ENCODE measurements at regions not wholly inside any gene's neighbourhood (a gene's known extent, or its start where the extent isn't known, plus 50 kb on each side); places are given as distances from the start of the nearest gene placed in this dataset.
"Not testable (repeated sequence)": the region's sequence is repeated elsewhere in the genome, so short reads cannot be mapped to it uniquely, and the experiment has no call there.

DNA sequence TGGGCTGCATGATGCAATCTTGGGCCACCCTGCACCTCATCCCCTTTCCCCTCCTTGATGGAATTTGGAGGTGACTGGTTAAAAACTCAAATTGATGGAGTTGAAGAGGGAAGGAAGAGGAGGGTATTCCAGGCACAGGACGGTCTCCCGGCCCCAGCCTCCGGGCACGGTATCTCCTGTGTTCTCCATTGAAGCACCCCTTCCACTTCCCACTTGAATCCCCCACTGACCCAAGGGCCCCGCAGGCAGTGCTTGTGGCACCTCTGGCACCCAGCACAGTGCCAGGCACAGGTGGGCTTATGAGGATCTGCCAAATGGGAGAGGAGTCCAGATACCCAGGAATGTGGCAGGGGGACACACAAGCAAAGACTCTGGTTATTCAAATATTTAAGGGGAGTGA, 271.6 kb downstream of the GOLGA6L6 start:
- H3K4me2 ChIP-seq (ENCODE audit: low read depth, low read length); H4K20me1 ChIP-seq (ENCODE audit: insufficient read depth, low read length); H3K14ac ChIP-seq (replicated peaks; ENCODE audit: low read depth, low read length); H2BK20ac ChIP-seq (ENCODE audit: low read depth, low read length); H2AK5ac ChIP-seq (ENCODE audit: low read depth, low read length); H2BK5ac ChIP-seq (ENCODE audit: low read depth, low read length, poor library complexity, severe bottlenecking); H3K27ac ChIP-seq (ENCODE audit: insufficient read depth, low read length); POLR2A ChIA-PET (ENCODE audit: unreplicated experiment); H3K4ac ChIP-seq (ENCODE audit: low read depth, low read length); H2AK9ac ChIP-seq (replicated peaks; ENCODE audit: low read depth, low read length, poor library complexity); H3K4me3 ChIP-seq (ENCODE audit: insufficient read depth, low read depth, low read length); H3K9me1 ChIP-seq (ENCODE audit: insufficient read depth, low read length); H3K56ac ChIP-seq (ENCODE audit: extremely low read depth, insufficient read depth, low read length); H2AFZ ChIP-seq (replicated peaks; ENCODE audit: low read length, poor library complexity); ATAC-seq (ENCODE audit: low read depth); H3K23ac ChIP-seq (ENCODE audit: low read depth, low read length); H4K91ac ChIP-seq (ENCODE audit: insufficient read depth, low read depth, low read length); dilution Hi-C loops (cut with HindIII; ENCODE audit: low sequenced_read_pairs, unreplicated experiment); intact Hi-C loops (cut with micrococcal nuclease); H3K18ac ChIP-seq (ENCODE audit: low read depth, low read length); H3K4me1 ChIP-seq (ENCODE audit: control insufficient read depth, insufficient read depth, low read length); H2BK120ac ChIP-seq (ENCODE audit: low read depth, low read length); H3K36me3 ChIP-seq (ENCODE audit: control insufficient read depth, insufficient read depth, low read length); H2BK15ac ChIP-seq (ENCODE audit: low read depth, low read length); DNase-seq; H3K9ac ChIP-seq (ENCODE audit: low read depth, low read length); H3K79me1 ChIP-seq (ENCODE audit: low read depth in 1 of 2, low read length in 2 of 2); H4K5ac ChIP-seq (ENCODE audit: low read depth, low read length); in situ Hi-C loops (cut with MboI; ENCODE audit: low sequenced_read_pairs); CTCF ChIA-PET; H3K27me3 ChIP-seq (ENCODE audit: control insufficient read depth, insufficient read depth, low read length); BruUV-seq (replicated peaks); H4K8ac ChIP-seq (ENCODE audit: low read depth in 2 of 2, low read length in 2 of 2): not testable (repeated sequence)
- H3K9me3 ChIP-seq (ENCODE audit: control insufficient read depth, insufficient read depth, low read length), result peaks cover 43% of the 10 kb centered on the region
- WGBS, 2 experiments (ENCODE audit: extremely low coverage in 2 of 2, insufficient read length in 1 of 2), result 90% methylated on average over 2 of the region's 5 CpGs; no CpG with 5 or more reads in 1 of the 2 experiments

DNA sequence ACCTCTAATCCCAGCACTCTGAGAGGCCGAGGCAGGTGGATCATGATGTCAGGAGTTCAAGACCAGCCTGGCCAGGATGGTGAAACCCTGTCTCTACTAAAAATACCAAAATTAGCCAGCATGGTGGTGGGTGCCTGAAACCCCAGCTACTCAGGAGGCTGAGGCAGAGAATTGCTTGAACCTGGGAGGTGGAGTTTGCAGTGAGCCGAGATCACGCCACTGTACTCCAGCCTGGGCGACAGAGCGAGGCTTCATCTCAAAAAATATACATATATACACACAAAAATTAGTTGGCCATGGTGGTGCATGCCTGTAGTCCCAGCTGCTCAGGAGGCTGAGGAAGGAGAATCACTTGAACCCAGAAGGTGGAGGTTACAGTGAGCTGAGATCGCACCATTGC, 273.6 kb downstream of the GOLGA6L6 start:
- H4K5ac ChIP-seq (ENCODE audit: low read depth, low read length); H3K79me1 ChIP-seq (ENCODE audit: low read depth in 1 of 2, low read length in 2 of 2); H4K20me1 ChIP-seq (ENCODE audit: insufficient read depth, low read length); H2BK20ac ChIP-seq (ENCODE audit: low read depth, low read length); H3K56ac ChIP-seq (ENCODE audit: extremely low read depth, insufficient read depth, low read length); H4K91ac ChIP-seq (ENCODE audit: insufficient read depth, low read depth, low read length); H2BK5ac ChIP-seq (ENCODE audit: low read depth, low read length, poor library complexity, severe bottlenecking); CTCF ChIA-PET; H2BK120ac ChIP-seq (ENCODE audit: low read depth, low read length); H3K23ac ChIP-seq (ENCODE audit: low read depth, low read length); H3K14ac ChIP-seq (replicated peaks; ENCODE audit: low read depth, low read length); H2AFZ ChIP-seq (replicated peaks; ENCODE audit: low read length, poor library complexity); H3K36me3 ChIP-seq (ENCODE audit: control insufficient read depth, insufficient read depth, low read length); H2AK9ac ChIP-seq (replicated peaks; ENCODE audit: low read depth, low read length, poor library complexity); H3K27me3 ChIP-seq (ENCODE audit: control insufficient read depth, insufficient read depth, low read length); H2BK15ac ChIP-seq (ENCODE audit: low read depth, low read length); H3K9me1 ChIP-seq (ENCODE audit: insufficient read depth, low read length); ATAC-seq (ENCODE audit: low read depth); H4K8ac ChIP-seq (ENCODE audit: low read depth in 2 of 2, low read length in 2 of 2); BruUV-seq (replicated peaks); H3K4me3 ChIP-seq (ENCODE audit: insufficient read depth, low read depth, low read length); dilution Hi-C loops (cut with HindIII; ENCODE audit: low sequenced_read_pairs, unreplicated experiment); DNase-seq; H3K9ac ChIP-seq (ENCODE audit: low read depth, low read length); POLR2A ChIA-PET (ENCODE audit: unreplicated experiment); in situ Hi-C loops (cut with MboI; ENCODE audit: low sequenced_read_pairs); H3K27ac ChIP-seq (ENCODE audit: insufficient read depth, low read length); H3K4me2 ChIP-seq (ENCODE audit: low read depth, low read length); H2AK5ac ChIP-seq (ENCODE audit: low read depth, low read length); H3K4ac ChIP-seq (ENCODE audit: low read depth, low read length); H3K4me1 ChIP-seq (ENCODE audit: control insufficient read depth, insufficient read depth, low read length); intact Hi-C loops (cut with micrococcal nuclease); H3K18ac ChIP-seq (ENCODE audit: low read depth, low read length): not testable (repeated sequence)
- WGBS, 2 experiments (ENCODE audit: extremely low coverage in 2 of 2, insufficient read length in 1 of 2), result 100% methylated on average over 1 of the region's 6 CpGs; no CpG with 5 or more reads in 1 of the 2 experiments
- H3K9me3 ChIP-seq (ENCODE audit: control insufficient read depth, insufficient read depth, low read length), result peaks cover 38% of the 10 kb centered on the region
